ENCODE measurements at regions not wholly inside any gene's neighbourhood (a gene's known extent, or its start where the extent isn't known, plus 50 kb on each side); places are given as distances from the start of the nearest gene placed in this dataset.

GRCh38 chr6:79841577-79842375, 105.6 kb downstream of the ELOVL4 start (continued):
- TF ChIP-seq JUND (IDR thresholded peaks at IDR 0.05; ENCODE audit: low read length) (no peak), BACH1 (IDR thresholded peaks at IDR 0.05; ENCODE audit: low read length) (peak; percentile 86), NRF1 (IDR thresholded peaks at IDR 0.05; ENCODE audit: low read depth, low read length) (no peak), CTCF (IDR thresholded peaks at IDR 0.05; ENCODE audit: control extremely low read depth in 1 of 3, insufficient read depth in 1 of 3, low read depth in 1 of 3, low read length in 3 of 3) (no peak), RNF2 (IDR thresholded peaks at IDR 0.05; ENCODE audit: borderline replicate concordance, low read depth, low read length, missing control alignments, poor library complexity, severe bottlenecking) (no peak)

Measured in H1 (cell line).